ENCODE measurements at regions not wholly inside any gene's neighbourhood (a gene's known extent, or its start where the extent isn't known, plus 50 kb on each side); places are given as distances from the start of the nearest gene placed in this dataset.

GRCh38 chr12:125454291-125454690 is 389.1 kb downstream of the AACS start:
- TF ChIP-seq CTCF (IDR thresholded peaks at IDR 0.05; ENCODE audit: low read depth, low read length), result no peak
- DNase-seq (ENCODE audit: low read depth in 2 of 2), result no peak
- H3K4me3 ChIP-seq (replicated peaks in 1 of 2; ENCODE audit: low read depth in 2 of 2, low read length in 2 of 2), result no peak overlapping the region

DNA sequence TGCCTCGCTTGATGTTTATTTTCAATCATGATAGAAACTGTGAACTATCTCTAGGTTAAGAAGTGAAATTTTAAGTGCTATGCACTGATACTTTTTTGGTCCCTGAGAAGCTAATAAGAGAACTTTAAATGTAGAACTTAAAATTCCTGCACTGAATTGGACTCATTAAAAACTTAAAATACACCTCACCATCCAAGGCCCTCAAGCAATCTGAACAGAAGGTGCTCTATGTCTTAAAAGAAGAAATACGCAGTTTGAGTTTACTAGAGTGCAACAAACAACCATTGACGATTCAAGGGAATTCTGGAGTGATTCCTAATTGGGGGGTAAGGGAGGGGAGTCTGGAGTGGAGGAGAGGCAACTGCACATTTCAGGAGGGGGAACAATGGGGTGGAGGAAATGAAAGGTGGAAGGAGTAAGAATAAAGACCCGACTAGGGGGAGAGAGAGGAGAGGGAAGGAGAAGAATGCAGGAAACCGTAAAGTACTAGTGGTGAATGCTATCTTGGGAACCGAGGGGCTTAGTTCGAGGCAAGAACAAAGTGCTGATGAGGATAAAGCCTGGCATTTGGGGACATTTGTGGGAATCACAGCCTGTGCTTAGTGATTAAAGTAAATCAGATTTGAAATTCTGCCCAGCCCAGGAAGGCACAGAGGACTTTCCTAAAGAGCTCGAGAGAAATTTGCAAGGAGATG is 389.7 kb downstream of the AACS start:
- no peak overlapping the region for H3K4me3 ChIP-seq (replicated peaks in 1 of 2; ENCODE audit: low read depth in 2 of 2, low read length in 2 of 2)
- DNase-seq (ENCODE audit: low read depth in 2 of 2), result no peak
- TF ChIP-seq CTCF (IDR thresholded peaks at IDR 0.05; ENCODE audit: low read depth, low read length), result no peak

- no peak overlapping the region for H3K4me3 ChIP-seq (replicated peaks in 1 of 2; ENCODE audit: low read depth in 2 of 2, low read length in 2 of 2)
- no peak for TF ChIP-seq CTCF (IDR thresholded peaks at IDR 0.05; ENCODE audit: low read depth, low read length)
- no peak for DNase-seq (ENCODE audit: low read depth in 2 of 2)
These were observed 390.3 kb downstream of the AACS start for GRCh38 chr12:125455556-125455955.

DNA sequence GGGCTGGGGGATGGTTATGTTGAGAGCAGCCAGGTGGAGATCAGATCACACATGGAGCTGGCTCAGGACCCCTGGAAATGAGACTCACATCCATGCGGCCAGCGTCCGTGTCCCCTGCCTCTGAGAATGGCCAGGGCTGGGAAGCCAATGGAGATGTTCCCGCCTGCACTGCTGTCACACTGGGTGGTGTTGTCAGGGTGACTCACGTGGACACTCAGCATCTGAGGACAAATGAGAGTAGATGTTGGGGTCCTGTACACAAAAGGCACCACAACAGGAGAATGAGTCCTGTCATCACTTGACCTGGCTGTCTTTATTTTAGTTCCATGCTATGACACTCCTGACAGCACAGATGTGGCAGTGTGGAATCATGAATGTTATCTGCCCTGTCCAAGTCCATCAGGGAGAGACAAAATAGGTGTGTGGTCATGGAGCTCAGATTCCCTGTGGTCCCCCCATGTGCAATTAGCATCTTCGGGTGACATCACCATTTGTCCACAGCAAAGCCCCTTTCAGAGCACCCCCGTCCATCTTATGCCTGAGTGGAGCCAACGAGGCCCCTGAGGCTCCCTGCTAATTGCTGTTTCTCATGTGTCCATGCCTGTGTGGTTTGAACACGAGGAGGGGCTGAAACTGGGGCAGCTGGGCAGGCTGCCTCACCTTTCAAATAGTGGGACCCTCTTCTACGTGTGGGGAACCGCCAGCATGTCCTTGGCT is 393.5 kb downstream of the AACS start:
- no peak overlapping the region for H3K4me3 ChIP-seq (replicated peaks in 1 of 2; ENCODE audit: low read depth in 2 of 2, low read length in 2 of 2)
- DNase-seq (ENCODE audit: low read depth in 2 of 2), result no peak
- no peak for TF ChIP-seq CTCF (IDR thresholded peaks at IDR 0.05; ENCODE audit: low read depth, low read length)

DNA sequence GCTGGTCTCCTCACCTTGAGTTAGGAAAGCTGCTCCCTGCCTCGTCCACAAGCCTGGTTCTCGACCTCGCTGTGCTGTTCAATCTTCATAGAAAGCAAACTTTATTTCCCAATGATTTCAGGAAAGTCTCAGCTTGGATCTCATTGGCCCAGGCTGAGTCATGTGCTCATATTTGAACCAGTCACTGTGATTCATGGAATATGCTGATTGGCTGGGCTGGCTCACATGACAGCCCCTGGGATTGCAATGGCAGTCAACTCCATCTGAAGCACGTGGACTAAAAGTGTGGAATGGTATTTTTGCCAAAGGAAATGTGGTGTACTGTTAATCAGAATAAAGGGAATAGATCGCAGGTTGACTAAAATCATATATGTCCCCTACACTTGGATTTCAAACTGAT is 396.6 kb downstream of the AACS start:
- no peak for TF ChIP-seq CTCF (IDR thresholded peaks at IDR 0.05; ENCODE audit: low read depth, low read length)

GRCh38 chr12:125463386-125463785 is 398.2 kb downstream of the AACS start:
- no peak overlapping the region for H3K4me3 ChIP-seq (replicated peaks in 1 of 2; ENCODE audit: low read depth in 2 of 2, low read length in 2 of 2)
- no peak for TF ChIP-seq CTCF (IDR thresholded peaks at IDR 0.05; ENCODE audit: low read depth, low read length)

More for the DNA sequence above, 396.6 kb downstream of the AACS start:
- no peak for DNase-seq (ENCODE audit: low read depth in 2 of 2)
- H3K4me3 ChIP-seq (replicated peaks in 1 of 2; ENCODE audit: low read depth in 2 of 2, low read length in 2 of 2), result no peak overlapping the region

More at GRCh38 chr12:125463386-125463785, 398.2 kb downstream of the AACS start:
- no peak for DNase-seq (ENCODE audit: low read depth in 2 of 2)

Data from cardiac fibroblast (primary cell).